K562 (cell line): ENCODE measurements at regions not wholly inside any gene's neighbourhood (a gene's known extent, or its start where the extent isn't known, plus 50 kb on each side); places are given as distances from the start of the nearest gene placed in this dataset.

Source experiments
- ATAC-seq: fragments of 200-7000 bp; cut with Tn5 transposase; 3 replicates; pipeline ENCODE4 v1.9.1; 2020; ENCODE audit warnings: moderate library complexity
- BruUV-seq: library from RNA; stranded (reverse); fragments of 400-500 nt; replicated peaks from 2 replicates; lab custom pipeline; 2021; lab: Mats Ljungman, UMichigan
- CTCF ChIA-PET: fragments of 300-600 bp; formaldehyde crosslinking; extraction: SDS; loops from one replicate; lab custom pipeline; 2021; ENCODE audit warnings: low intra/inter-chr PET ratio; lab: Yijun Ruan, JAX
- POLR2A ChIA-PET: fragments of 300-600, 350-650 bp; sonication (Branson Sonifier 250); formaldehyde crosslinking; extraction: SDS; loops from one replicate; lab custom pipeline; 2021; ENCODE audit warnings: antibody characterized with exemption, inconsistent platforms; lab: Yijun Ruan, JAX
- DNase-seq, 4 experiments: peaks; one replicate each; pipeline versions ENCODE4 v3.0.0 to v3.0.0-alpha.2; 2011 to 2018; ENCODE audit warnings: low spot score in 3 of 4, mixed read lengths in 3 of 4; ENCODE audit errors: extremely low read depth in 1 of 4
- FAIRE-seq: peaks from 2 replicates; lab custom pipeline; 2011; peaks lifted over from hg19 to GRCh38; lab: Jason Lieb, UNC
- H2AFZ ChIP-seq: 2 replicates; pipeline ENCODE4 v1.6.0; 2011; ENCODE audit warnings: low read depth, low read length, control low read depth, inconsistent platforms
- H3K27ac ChIP-seq: fragments of 200-600 bp; 3 replicates; pipeline ENCODE4 v1.8.0; 2011; ENCODE audit warnings: low read depth, mild to moderate bottlenecking, control low read depth, inconsistent platforms, low read length, moderate library complexity, mixed read lengths; ENCODE audit errors: extremely low read depth
- H3K27me3 ChIP-seq, 2 experiments: fragments of 300-600 bp in 1 of 2; 2 replicates in 1 of 2; 3 replicates in 1 of 2; pipeline versions ENCODE4 v1.6.0 to v1.8.0; 2011; ENCODE audit warnings: inconsistent platforms in 2 of 2, low read length in 2 of 2, mild to moderate bottlenecking in 1 of 2, mixed read lengths in 1 of 2, moderate library complexity in 1 of 2; ENCODE audit not compliant: control insufficient read depth in 2 of 2, insufficient read depth in 2 of 2
- H3K36me3 ChIP-seq: fragments of 300-600 bp; 3 replicates; pipeline ENCODE4 v1.8.0; 2011; ENCODE audit warnings: mild to moderate bottlenecking, low read length, inconsistent platforms; ENCODE audit not compliant: control insufficient read depth, insufficient read depth
- H3K4me1 ChIP-seq, 2 experiments: fragments of 200-600 bp in 1 of 2; replicated peaks in 1 of 2; 2 replicates in 1 of 2; 3 replicates in 1 of 2; pipeline versions ENCODE4 v1.5.1 to v1.8.0; 2011; ENCODE audit warnings: inconsistent platforms in 2 of 2, low read length in 2 of 2, mild to moderate bottlenecking in 1 of 2, mixed read lengths in 1 of 2, moderate library complexity in 1 of 2; ENCODE audit not compliant: control insufficient read depth in 2 of 2, insufficient read depth in 2 of 2
- H3K4me2 ChIP-seq: 2 replicates; pipeline ENCODE4 v1.6.1; 2011; ENCODE audit warnings: low read length, control low read depth, inconsistent platforms, mixed read lengths; ENCODE audit not compliant: insufficient read depth
- H3K4me3 ChIP-seq: fragments of 200-600 bp; sonication (generic), shearing (Covaris generic); 2 replicates; pipeline ENCODE4 v1.5.1; 2016; ENCODE audit warnings: control low read depth, inconsistent platforms
- H3K79me2 ChIP-seq: fragments of 200-600 bp; 3 replicates; pipeline ENCODE4 v1.8.0; 2011; ENCODE audit warnings: low read length, inconsistent platforms; ENCODE audit not compliant: control insufficient read depth, insufficient read depth
- H3K9ac ChIP-seq, 2 experiments: 2 replicates each; pipeline versions ENCODE4 v1.6.0 to v1.6.1; 2011; ENCODE audit warnings: low read depth in 2 of 2, low read length in 2 of 2, control low read depth in 1 of 2, inconsistent platforms in 1 of 2, mild to moderate bottlenecking in 1 of 2, mixed read lengths in 1 of 2; ENCODE audit not compliant: insufficient read depth in 1 of 2
- H3K9me1 ChIP-seq: one replicate; pipeline ENCODE4 v1.6.0; 2011; ENCODE audit warnings: inconsistent platforms, mild to moderate bottlenecking, low read length, moderate library complexity; ENCODE audit not compliant: control insufficient read depth, insufficient read depth
- H3K9me3 ChIP-seq: replicated peaks from 2 replicates; pipeline ENCODE4 v1.5.1; 2011; ENCODE audit warnings: low read depth, low read length, inconsistent platforms; ENCODE audit not compliant: control insufficient read depth, insufficient read depth
- H4K20me1 ChIP-seq: replicated peaks from 2 replicates; pipeline ENCODE4 v1.6.1; 2011; ENCODE audit warnings: low read length, inconsistent platforms, mixed read lengths; ENCODE audit not compliant: control insufficient read depth, insufficient read depth
- ARID2 ChIP-seq: fragments of 450-650 bp; IDR thresholded peaks from 2 replicates; pipeline ENCODE4 v1.6.1; 2017; ENCODE audit warnings: antibody characterized with exemption, mild to moderate bottlenecking
- BRD9 ChIP-seq: fragments of 450-650 bp; IDR thresholded peaks from 2 replicates; pipeline ENCODE4 v1.6.1; 2018; ENCODE audit warnings: low read depth; ENCODE audit not compliant: partially characterized antibody
- CHD1 ChIP-seq: fragments of 200-600 bp; sonication (generic); IDR thresholded peaks from one replicate; pipeline ENCODE4 v1.6.1; 2012; ENCODE audit warnings: mild to moderate bottlenecking, moderate library complexity, low read length, inconsistent platforms
- ETS2 ChIP-seq: IDR thresholded peaks from 2 replicates; pipeline ENCODE4 v1.6.1; 2016; ENCODE audit warnings: borderline replicate concordance, missing genetic modification characterization, mild to moderate bottlenecking, moderate library complexity, missing compliant biosample characterization; ENCODE audit not compliant: poor library complexity, severe bottlenecking
- ETV1 ChIP-seq: fragments of 450-650 bp; conservative IDR thresholded peaks from 2 replicates; pipeline ENCODE4 v1.6.1; 2016; ENCODE audit warnings: missing genetic modification characterization, control low read depth, low read depth, missing compliant biosample characterization
- FOXA3 ChIP-seq, 2 experiments: fragments of 450-650 bp in 1 of 2; sonication (generic) in 1 of 2; formaldehyde crosslinking; IDR thresholded peaks in 1 of 2; conservative IDR thresholded peaks in 1 of 2; 2 replicates each; pipeline versions ENCODE4 v1.4.0 to v1.8.0; 2020 to 2022; ENCODE audit warnings: mild to moderate bottlenecking in 2 of 2, missing genetic modification reagents in 1 of 2
- PTRF ChIP-seq: fragments of 450-650 bp; IDR thresholded peaks from 2 replicates; pipeline ENCODE4 v1.6.1; 2016; ENCODE audit warnings: mild to moderate bottlenecking, missing genetic modification characterization, missing compliant biosample characterization
- RBM25 ChIP-seq: fragments of 200-400 bp; formaldehyde crosslinking; IDR thresholded peaks from 2 replicates; pipeline ENCODE4 v1.6.1; 2018; ENCODE audit warnings: low read length, low read depth, moderate library complexity; ENCODE audit not compliant: severe bottlenecking
- TFAM ChIP-seq: fragments of 250-450 bp; sonication (Bioruptor Pico); conservative IDR thresholded peaks from 2 replicates; pipeline ENCODE4 v1.5.0; 2021; ENCODE audit warnings: mild to moderate bottlenecking, moderate library complexity
- WGBS: fragments of 100-300 bp; shearing (Covaris generic); methylation state at CpG from one replicate; pipeline ENCODE4 v1.1.6; 2016; ENCODE audit warnings: low coverage, mixed read lengths; ENCODE audit not compliant: insufficient coverage; ENCODE audit errors: missing lambda C conversion rate; 5-methylcytosine and 5-hydroxymethylcytosine counted together
- in situ Hi-C: fragments of 300-500 bp; cut with MboI; formaldehyde crosslinking; loops from 4 replicates; pipeline ENCODE4 v1.15.0; 2018; ENCODE audit warnings: inconsistent platforms, mixed read lengths
- intact Hi-C: fragments of 100-400 bp; cut with micrococcal nuclease; formaldehyde crosslinking; loops from 2 replicates; pipeline ENCODE4 v1.14.2; 2022
- TF ChIP-seq, protein P1 (sequence below): fragments of 450-650 bp; conservative IDR thresholded peaks from 2 replicates; pipeline ENCODE4 v1.6.1; 2016; ENCODE audit warnings: missing genetic modification characterization, low read depth, mild to moderate bottlenecking, missing compliant biosample characterization, moderate library complexity
- TF ChIP-seq, protein P2 (sequence below): fragments of 250-450 bp; sonication (Bioruptor Pico); IDR thresholded peaks from 2 replicates; pipeline ENCODE4 v1.5.0; 2021
- TF ChIP-seq, protein P3 (sequence below): fragments of 450-650 bp; IDR thresholded peaks from 2 replicates; pipeline ENCODE4 v1.7.0; 2016; ENCODE audit warnings: borderline replicate concordance

DNA sequence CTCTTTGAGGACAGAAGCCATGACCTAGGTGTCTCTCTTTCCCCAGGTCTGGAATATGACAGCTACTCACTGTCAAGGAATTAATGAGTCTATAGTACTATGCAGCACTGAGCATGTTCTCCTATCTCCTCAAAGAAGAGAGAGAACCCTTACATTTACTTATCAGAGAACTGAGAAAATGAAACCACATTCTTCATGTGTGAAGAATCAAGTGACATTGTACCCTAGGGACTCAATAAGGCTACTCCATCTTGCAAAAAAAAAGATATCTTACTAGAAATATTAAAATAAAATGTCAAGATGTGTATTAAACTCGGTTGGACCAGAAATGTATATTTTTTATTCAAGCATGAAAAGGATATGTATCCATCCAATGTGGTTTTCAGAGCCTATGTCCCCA lies 133.2 kb upstream of the COL8A1 start:
- H3K4me1 ChIP-seq: no peaks in the 10 kb centered on the region
- no peak overlapping the region for H3K9ac ChIP-seq
- H3K4me2 ChIP-seq: no peak overlapping the region
- intact Hi-C loops: loop anchor here (10.0 kb wide), 1 partner anchor 280 kb away; no protein-coding TSS in a partner anchor
- no peak overlapping the region for H2AFZ ChIP-seq
- in situ Hi-C loops: no loop called here
- no peak overlapping the region for H3K4me3 ChIP-seq
- whole genome bisulfite sequencing: 0% methylated on average over 1 of the region's 1 CpG
- H4K20me1 ChIP-seq: no peaks in the 10 kb centered on the region
- no TSS peak for BruUV-seq
- ATAC-seq (no peak), FAIRE-seq (no peak), DNase-seq (no peak)
- no peaks in the 10 kb centered on the region for H3K27me3 ChIP-seq
- no peak overlapping the region for H3K27ac ChIP-seq
- TF ChIP-seq RBM25 (no peak), CHD1 (no peak), ETV1 (tag) (no peak), TFAM (CRISPR knock-in tag) (no peak), ETS2 (no peak), ARID2 (no peak), PTRF (tag) (no peak), BRD9 (no peak), FOXA3 (CRISPR knock-in tag; conservative IDR thresholded peaks at IDR 0.05 in 1 of 2, IDR thresholded peaks at IDR 0.05 in 1 of 2) (no peak)
- TF ChIP-seq, protein P1, sequence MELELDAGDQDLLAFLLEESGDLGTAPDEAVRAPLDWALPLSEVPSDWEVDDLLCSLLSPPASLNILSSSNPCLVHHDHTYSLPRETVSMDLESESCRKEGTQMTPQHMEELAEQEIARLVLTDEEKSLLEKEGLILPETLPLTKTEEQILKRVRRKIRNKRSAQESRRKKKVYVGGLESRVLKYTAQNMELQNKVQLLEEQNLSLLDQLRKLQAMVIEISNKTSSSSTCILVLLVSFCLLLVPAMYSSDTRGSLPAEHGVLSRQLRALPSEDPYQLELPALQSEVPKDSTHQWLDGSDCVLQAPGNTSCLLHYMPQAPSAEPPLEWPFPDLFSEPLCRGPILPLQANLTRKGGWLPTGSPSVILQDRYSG (tag): no peak
- TF ChIP-seq, protein P2, sequence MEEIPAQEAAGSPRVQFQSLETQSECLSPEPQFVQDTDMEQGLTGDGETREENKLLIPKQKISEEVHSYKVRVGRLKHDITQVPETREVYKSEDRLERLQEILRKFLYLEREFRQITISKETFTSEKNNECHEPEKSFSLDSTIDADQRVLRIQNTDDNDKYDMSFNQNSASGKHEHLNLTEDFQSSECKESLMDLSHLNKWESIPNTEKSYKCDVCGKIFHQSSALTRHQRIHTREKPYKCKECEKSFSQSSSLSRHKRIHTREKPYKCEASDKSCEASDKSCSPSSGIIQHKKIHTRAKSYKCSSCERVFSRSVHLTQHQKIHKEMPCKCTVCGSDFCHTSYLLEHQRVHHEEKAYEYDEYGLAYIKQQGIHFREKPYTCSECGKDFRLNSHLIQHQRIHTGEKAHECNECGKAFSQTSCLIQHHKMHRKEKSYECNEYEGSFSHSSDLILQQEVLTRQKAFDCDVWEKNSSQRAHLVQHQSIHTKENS (CRISPR knock-in tag): no peak
- TF ChIP-seq, protein P3, sequence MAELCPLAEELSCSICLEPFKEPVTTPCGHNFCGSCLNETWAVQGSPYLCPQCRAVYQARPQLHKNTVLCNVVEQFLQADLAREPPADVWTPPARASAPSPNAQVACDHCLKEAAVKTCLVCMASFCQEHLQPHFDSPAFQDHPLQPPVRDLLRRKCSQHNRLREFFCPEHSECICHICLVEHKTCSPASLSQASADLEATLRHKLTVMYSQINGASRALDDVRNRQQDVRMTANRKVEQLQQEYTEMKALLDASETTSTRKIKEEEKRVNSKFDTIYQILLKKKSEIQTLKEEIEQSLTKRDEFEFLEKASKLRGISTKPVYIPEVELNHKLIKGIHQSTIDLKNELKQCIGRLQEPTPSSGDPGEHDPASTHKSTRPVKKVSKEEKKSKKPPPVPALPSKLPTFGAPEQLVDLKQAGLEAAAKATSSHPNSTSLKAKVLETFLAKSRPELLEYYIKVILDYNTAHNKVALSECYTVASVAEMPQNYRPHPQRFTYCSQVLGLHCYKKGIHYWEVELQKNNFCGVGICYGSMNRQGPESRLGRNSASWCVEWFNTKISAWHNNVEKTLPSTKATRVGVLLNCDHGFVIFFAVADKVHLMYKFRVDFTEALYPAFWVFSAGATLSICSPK: no peak
- no peaks in the 10 kb centered on the region for H3K36me3 ChIP-seq
- ChIA-PET CTCF (no interaction called here), POLR2A (no interaction called here)
- H3K9me3 ChIP-seq: no peaks in the 10 kb centered on the region
- no peaks in the 10 kb centered on the region for H3K9me1 ChIP-seq
- H3K79me2 ChIP-seq: no peaks in the 10 kb centered on the region
